Activated CD4-positive, alpha-beta T cell treated with anti-CD3 and anti-CD28 coated beads, Interleukin-2, amount 10 ng/mL, durations not matched to agents 24 days and 14 days (primary cell): ENCODE measurements at regions not wholly inside any gene's neighbourhood (a gene's known extent, or its start where the extent isn't known, plus 50 kb on each side); places are given as distances from the start of the nearest gene placed in this dataset.
A peak's percentile ranks its signal among the peaks of the same experiment; 100 is the strongest.
"Not testable (repeated sequence)": the region's sequence is repeated elsewhere in the genome, so short reads cannot be mapped to it uniquely, and the experiment has no call there.

Source experiments
- DNase-seq: peaks from one replicate; pipeline ENCODE4 v3.0.0; 2022
- H3K27ac Mint-ChIP-seq: one replicate; pipeline ENCODE4 v1.8.0; 2022; ENCODE audit warnings: mild to moderate bottlenecking, mixed read lengths
- H3K27me3 Mint-ChIP-seq: one replicate; pipeline ENCODE4 v1.8.0; 2022; ENCODE audit warnings: mixed read lengths
- H3K36me3 Mint-ChIP-seq: one replicate; pipeline ENCODE4 v1.8.0; 2022; ENCODE audit warnings: low read depth, mild to moderate bottlenecking, mixed read lengths
- H3K4me1 Mint-ChIP-seq: one replicate; pipeline ENCODE4 v1.8.0; 2021; ENCODE audit warnings: mixed read lengths
- H3K4me3 Mint-ChIP-seq: one replicate; pipeline ENCODE4 v1.8.0; 2022; ENCODE audit warnings: mild to moderate bottlenecking, moderate library complexity, mixed read lengths
- H3K9me3 Mint-ChIP-seq: one replicate; pipeline ENCODE4 v1.8.0; 2021; ENCODE audit warnings: mixed read lengths
- intact Hi-C: fragments of 100-400 bp; cut with micrococcal nuclease; formaldehyde crosslinking; loops from one replicate; pipeline ENCODE4 v1.15.1; 2023

- intact Hi-C loops, result loop anchor here (10.0 kb wide), 1 partner anchor 630 kb away; the partner anchor contains the start of gene MAN1A1
- peaks cover 8% of the 10 kb centered on the region for H3K9me3 Mint-ChIP-seq
Measured at GRCh38 chr6:118714756-118715155, 63.4 kb upstream of the CEP85L start.

GRCh38 chr6:118712969-118713368 lies 61.6 kb upstream of the CEP85L start:
- Mint-ChIP-seq H3K4me3 (peak overlapping the region; percentile 30), H3K4me1 (peaks cover 44% of the 10 kb centered on the region), H3K36me3 (peaks cover 4% of the 10 kb centered on the region), H3K27ac (peak overlapping the region; percentile 52), H3K9me3 (peaks cover 8% of the 10 kb centered on the region), H3K27me3 (no peaks in the 10 kb centered on the region)
- peak; percentile 63 for DNase-seq
- intact Hi-C loops, result loop anchor here (10.0 kb wide), 1 partner anchor 632 kb away; the partner anchor contains the start of gene MAN1A1

More at GRCh38 chr6:118714756-118715155, 63.4 kb upstream of the CEP85L start:
- no peak for DNase-seq
- no peaks in the 10 kb centered on the region for H3K27me3 Mint-ChIP-seq
- no peaks in the 10 kb centered on the region for H3K36me3 Mint-ChIP-seq
- peaks cover 56% of the 10 kb centered on the region for H3K4me1 Mint-ChIP-seq
- no peak overlapping the region for H3K4me3 Mint-ChIP-seq
- no peak overlapping the region for H3K27ac Mint-ChIP-seq

- H3K27ac Mint-ChIP-seq, result peak overlapping the region; percentile 92
- peaks cover 62% of the 10 kb centered on the region for H3K4me1 Mint-ChIP-seq
- peak overlapping the region; percentile 90 for H3K4me3 Mint-ChIP-seq
- H3K27me3 Mint-ChIP-seq, result no peaks in the 10 kb centered on the region
- intact Hi-C loops, result loop anchor here (1.0 to 10.0 kb wide), 9 partner anchors 14 to 634 kb away; partner anchors contain the start of genes ASF1A, CEP85L and MAN1A1
- peak; percentile 69 for DNase-seq
- H3K36me3 Mint-ChIP-seq, result peaks cover 19% of the 10 kb centered on the region
- H3K9me3 Mint-ChIP-seq, result peaks cover 8% of the 10 kb centered on the region
Measured at GRCh38 chr6:118710616-118711015, 59.2 kb upstream of the CEP85L start.

GRCh38 chr6:118709859-118710350 lies 58.5 kb upstream of the CEP85L start:
- intact Hi-C loops, result loop anchor here (1.0 to 10.0 kb wide), 10 partner anchors 14 to 1108 kb away; partner anchors contain the start of genes ASF1A, CEP85L, GOPC and MAN1A1

GRCh38 chr6:118708744-118709143 lies 57.4 kb upstream of the CEP85L start:
- Mint-ChIP-seq H3K4me3 (peak overlapping the region; percentile 90), H3K36me3 (peaks cover 28% of the 10 kb centered on the region), H3K9me3 (peaks cover 8% of the 10 kb centered on the region), H3K4me1 (peaks cover 68% of the 10 kb centered on the region), H3K27ac (peak overlapping the region; percentile 92), H3K27me3 (no peaks in the 10 kb centered on the region)
- DNase-seq, result no peak
- intact Hi-C loops, result loop anchor here (5.0 kb wide), 1 partner anchor 1106 kb away; the partner anchor contains the start of gene GOPC

More at GRCh38 chr6:118709859-118710350, 58.5 kb upstream of the CEP85L start:
- peaks cover 8% of the 10 kb centered on the region for H3K9me3 Mint-ChIP-seq
- H3K27me3 Mint-ChIP-seq, result no peaks in the 10 kb centered on the region
- peaks cover 24% of the 10 kb centered on the region for H3K36me3 Mint-ChIP-seq
- peak; percentile 93 for DNase-seq
- H3K27ac Mint-ChIP-seq, result peak overlapping the region; percentile 92
- H3K4me3 Mint-ChIP-seq, result peak overlapping the region; percentile 90
- peaks cover 65% of the 10 kb centered on the region for H3K4me1 Mint-ChIP-seq

- Mint-ChIP-seq H3K9me3 (peaks cover 6% of the 10 kb centered on the region), H3K27ac (peak overlapping the region; percentile 92), H3K4me1 (peaks cover 62% of the 10 kb centered on the region), H3K36me3 (peaks cover 28% of the 10 kb centered on the region), H3K4me3 (peak overlapping the region; percentile 90), H3K27me3 (no peaks in the 10 kb centered on the region)
- intact Hi-C loops, result loop anchor here (5.0 kb wide), 1 partner anchor 1106 kb away; the partner anchor contains the start of gene GOPC
- DNase-seq, result peak; percentile 69
Measured at GRCh38 chr6:118708055-118708454, 56.7 kb upstream of the CEP85L start.

GRCh38 chr6:118706702-118707101 lies 55.3 kb upstream of the CEP85L start:
- Mint-ChIP-seq H3K4me1 (peaks cover 54% of the 10 kb centered on the region), H3K36me3 (peaks cover 30% of the 10 kb centered on the region), H3K4me3 (peak overlapping the region; percentile 84), H3K27ac (peak overlapping the region; percentile 89), H3K27me3 (no peaks in the 10 kb centered on the region), H3K9me3 (no peaks in the 10 kb centered on the region)
- DNase-seq, result no peak
- intact Hi-C loops, result loop anchor here (1.0 to 5.0 kb wide), 4 partner anchors 27 to 1104 kb away; partner anchors contain the start of gene GOPC

- H3K9me3 Mint-ChIP-seq, result peaks cover 4% of the 10 kb centered on the region
- H3K4me3 Mint-ChIP-seq, result peak overlapping the region; percentile 84
- no peaks in the 10 kb centered on the region for H3K27me3 Mint-ChIP-seq
- intact Hi-C loops, result loop anchor here (1.0 to 5.0 kb wide), 4 partner anchors 27 to 1104 kb away; partner anchors contain the start of gene GOPC
- H3K36me3 Mint-ChIP-seq, result peaks cover 39% of the 10 kb centered on the region
- peak; percentile 80 for DNase-seq
- peaks cover 52% of the 10 kb centered on the region for H3K4me1 Mint-ChIP-seq
- H3K27ac Mint-ChIP-seq, result peak overlapping the region; percentile 89
Measured at GRCh38 chr6:118705544-118706491, 54.4 kb upstream of the CEP85L start.

GRCh38 chr6:118704915-118705314 lies 53.5 kb upstream of the CEP85L start:
- DNase-seq, result no peak
- peaks cover 47% of the 10 kb centered on the region for H3K36me3 Mint-ChIP-seq
- intact Hi-C loops, result loop anchor here (5.0 kb wide), 1 partner anchor 1103 kb away; the partner anchor contains the start of gene GOPC
- H3K4me3 Mint-ChIP-seq, result peak overlapping the region; percentile 84
- H3K27me3 Mint-ChIP-seq, result no peaks in the 10 kb centered on the region
- H3K27ac Mint-ChIP-seq, result peak overlapping the region; percentile 74
- peaks cover 4% of the 10 kb centered on the region for H3K9me3 Mint-ChIP-seq
- peaks cover 50% of the 10 kb centered on the region for H3K4me1 Mint-ChIP-seq

GRCh38 chr6:118701260-118701659 lies 49.9 kb upstream of the CEP85L start:
- DNase-seq, H3K27me3 Mint-ChIP-seq, H3K9me3 Mint-ChIP-seq, H3K4me3 Mint-ChIP-seq, intact Hi-C loops, H3K27ac Mint-ChIP-seq: not testable (repeated sequence)
- Mint-ChIP-seq H3K36me3 (peaks cover 53% of the 10 kb centered on the region), H3K4me1 (peaks cover 36% of the 10 kb centered on the region)
